K562 (cell line): ENCODE measurements at regions not wholly inside any gene's neighbourhood (a gene's known extent, or its start where the extent isn't known, plus 50 kb on each side); places are given as distances from the start of the nearest gene placed in this dataset.

Source experiments
- ATAC-seq: fragments of 200-7000 bp; cut with Tn5 transposase; 3 replicates; pipeline ENCODE4 v1.9.1; 2020; ENCODE audit warnings: moderate library complexity
- BruUV-seq: library from RNA; stranded (reverse); fragments of 400-500 nt; replicated peaks from 2 replicates; lab custom pipeline; 2021; lab: Mats Ljungman, UMichigan
- CTCF ChIA-PET: fragments of 300-600 bp; formaldehyde crosslinking; extraction: SDS; loops from one replicate; lab custom pipeline; 2021; ENCODE audit warnings: low intra/inter-chr PET ratio; lab: Yijun Ruan, JAX
- POLR2A ChIA-PET: fragments of 300-600, 350-650 bp; sonication (Branson Sonifier 250); formaldehyde crosslinking; extraction: SDS; loops from one replicate; lab custom pipeline; 2021; ENCODE audit warnings: antibody characterized with exemption, inconsistent platforms; lab: Yijun Ruan, JAX
- DNase-seq, 4 experiments: peaks; one replicate each; pipeline versions ENCODE4 v3.0.0 to v3.0.0-alpha.2; 2011 to 2018; ENCODE audit warnings: low spot score in 3 of 4, mixed read lengths in 3 of 4; ENCODE audit errors: extremely low read depth in 1 of 4
- FAIRE-seq: peaks from 2 replicates; lab custom pipeline; 2011; peaks lifted over from hg19 to GRCh38; lab: Jason Lieb, UNC
- H2AFZ ChIP-seq: 2 replicates; pipeline ENCODE4 v1.6.0; 2011; ENCODE audit warnings: low read depth, low read length, control low read depth, inconsistent platforms
- H3K27ac ChIP-seq: fragments of 200-600 bp; 3 replicates; pipeline ENCODE4 v1.8.0; 2011; ENCODE audit warnings: low read depth, mild to moderate bottlenecking, control low read depth, inconsistent platforms, low read length, moderate library complexity, mixed read lengths; ENCODE audit errors: extremely low read depth
- H3K27me3 ChIP-seq, 2 experiments: fragments of 300-600 bp in 1 of 2; 2 replicates in 1 of 2; 3 replicates in 1 of 2; pipeline versions ENCODE4 v1.6.0 to v1.8.0; 2011; ENCODE audit warnings: inconsistent platforms in 2 of 2, low read length in 2 of 2, mild to moderate bottlenecking in 1 of 2, mixed read lengths in 1 of 2, moderate library complexity in 1 of 2; ENCODE audit not compliant: control insufficient read depth in 2 of 2, insufficient read depth in 2 of 2
- H3K36me3 ChIP-seq: fragments of 300-600 bp; 3 replicates; pipeline ENCODE4 v1.8.0; 2011; ENCODE audit warnings: mild to moderate bottlenecking, low read length, inconsistent platforms; ENCODE audit not compliant: control insufficient read depth, insufficient read depth
- H3K4me1 ChIP-seq, 2 experiments: fragments of 200-600 bp in 1 of 2; replicated peaks in 1 of 2; 2 replicates in 1 of 2; 3 replicates in 1 of 2; pipeline versions ENCODE4 v1.5.1 to v1.8.0; 2011; ENCODE audit warnings: inconsistent platforms in 2 of 2, low read length in 2 of 2, mild to moderate bottlenecking in 1 of 2, mixed read lengths in 1 of 2, moderate library complexity in 1 of 2; ENCODE audit not compliant: control insufficient read depth in 2 of 2, insufficient read depth in 2 of 2
- H3K4me2 ChIP-seq: 2 replicates; pipeline ENCODE4 v1.6.1; 2011; ENCODE audit warnings: low read length, control low read depth, inconsistent platforms, mixed read lengths; ENCODE audit not compliant: insufficient read depth
- H3K4me3 ChIP-seq: fragments of 200-600 bp; sonication (generic), shearing (Covaris generic); 2 replicates; pipeline ENCODE4 v1.5.1; 2016; ENCODE audit warnings: control low read depth, inconsistent platforms
- H3K79me2 ChIP-seq: fragments of 200-600 bp; 3 replicates; pipeline ENCODE4 v1.8.0; 2011; ENCODE audit warnings: low read length, inconsistent platforms; ENCODE audit not compliant: control insufficient read depth, insufficient read depth
- H3K9ac ChIP-seq, 2 experiments: 2 replicates each; pipeline versions ENCODE4 v1.6.0 to v1.6.1; 2011; ENCODE audit warnings: low read depth in 2 of 2, low read length in 2 of 2, control low read depth in 1 of 2, inconsistent platforms in 1 of 2, mild to moderate bottlenecking in 1 of 2, mixed read lengths in 1 of 2; ENCODE audit not compliant: insufficient read depth in 1 of 2
- H3K9me1 ChIP-seq: one replicate; pipeline ENCODE4 v1.6.0; 2011; ENCODE audit warnings: inconsistent platforms, mild to moderate bottlenecking, low read length, moderate library complexity; ENCODE audit not compliant: control insufficient read depth, insufficient read depth
- H3K9me3 ChIP-seq: replicated peaks from 2 replicates; pipeline ENCODE4 v1.5.1; 2011; ENCODE audit warnings: low read depth, low read length, inconsistent platforms; ENCODE audit not compliant: control insufficient read depth, insufficient read depth
- H4K20me1 ChIP-seq: replicated peaks from 2 replicates; pipeline ENCODE4 v1.6.1; 2011; ENCODE audit warnings: low read length, inconsistent platforms, mixed read lengths; ENCODE audit not compliant: control insufficient read depth, insufficient read depth
- ELF1 ChIP-seq: fragments of 200-800 bp; sonication (Bioruptor generic); IDR thresholded peaks from 2 replicates; pipeline ENCODE4 v1.6.1; 2016; ENCODE audit warnings: missing genetic modification characterization, missing compliant biosample characterization
- HNRNPK ChIP-seq: fragments of 200-400 bp; formaldehyde crosslinking; IDR thresholded peaks from one replicate; pipeline ENCODE4 v1.6.1; 2018; ENCODE audit warnings: mild to moderate bottlenecking, low read depth, low read length; ENCODE audit not compliant: poor library complexity, severe bottlenecking
- MITF ChIP-seq: IDR thresholded peaks from 2 replicates; pipeline ENCODE4 v1.6.1; 2014; ENCODE audit warnings: antibody characterized with exemption
- MXI1 ChIP-seq: IDR thresholded peaks from 2 replicates; pipeline ENCODE4 v1.6.1; 2011; ENCODE audit warnings: low read depth, mild to moderate bottlenecking, improper control_type of control experiment, low read length
- RBFOX2 ChIP-seq: fragments of 200-400 bp; formaldehyde crosslinking; IDR thresholded peaks from 2 replicates; pipeline ENCODE4 v1.6.1; 2017; ENCODE audit warnings: low read depth, mild to moderate bottlenecking, low read length, moderate library complexity
- RERE ChIP-seq: sonication (generic); formaldehyde crosslinking; IDR thresholded peaks from 2 replicates; pipeline ENCODE4 v1.8.0; 2023; ENCODE audit warnings: missing genetic modification reagents, mild to moderate bottlenecking, borderline replicate concordance
- SAFB ChIP-seq: fragments of 200-400 bp; formaldehyde crosslinking; IDR thresholded peaks from 2 replicates; pipeline ENCODE4 v1.6.1; 2017; ENCODE audit warnings: low read depth, low read length, borderline replicate concordance
- SOX6 ChIP-seq: fragments of 450-650 bp; IDR thresholded peaks from 2 replicates; pipeline ENCODE4 v1.6.1; 2014; ENCODE audit warnings: mild to moderate bottlenecking
- SP1 ChIP-seq: sonication (generic); formaldehyde crosslinking; IDR thresholded peaks from 2 replicates; pipeline ENCODE4 v1.8.1; 2022; ENCODE audit warnings: mild to moderate bottlenecking, missing genetic modification reagents
- TRIM25 ChIP-seq: fragments of 450-650 bp; IDR thresholded peaks from 2 replicates; pipeline ENCODE4 v1.7.0; 2016; ENCODE audit warnings: borderline replicate concordance
- XRCC5 ChIP-seq: fragments of 200-400 bp; formaldehyde crosslinking; IDR thresholded peaks from 2 replicates; pipeline ENCODE4 v1.6.1; 2017; ENCODE audit warnings: low read depth, mild to moderate bottlenecking, low read length
- WGBS: fragments of 100-300 bp; shearing (Covaris generic); methylation state at CpG from one replicate; pipeline ENCODE4 v1.1.6; 2016; ENCODE audit warnings: low coverage, mixed read lengths; ENCODE audit not compliant: insufficient coverage; ENCODE audit errors: missing lambda C conversion rate; 5-methylcytosine and 5-hydroxymethylcytosine counted together
- in situ Hi-C: fragments of 300-500 bp; cut with MboI; formaldehyde crosslinking; loops from 4 replicates; pipeline ENCODE4 v1.15.0; 2018; ENCODE audit warnings: inconsistent platforms, mixed read lengths
- intact Hi-C: fragments of 100-400 bp; cut with micrococcal nuclease; formaldehyde crosslinking; loops from 2 replicates; pipeline ENCODE4 v1.14.2; 2022

- Histone ChIP-seq H3K27me3 (peaks cover 4 to 9% of the 10 kb centered on the region in 2 experiments; a peak in 3 of 5 replicates), H3K79me2 (no peaks in the 10 kb centered on the region), H3K4me1 (no peaks in the 10 kb centered on the region), H2AFZ (no peak overlapping the region), H4K20me1 (no peaks in the 10 kb centered on the region), H3K9me3 (no peaks in the 10 kb centered on the region), H3K9me1 (no peaks in the 10 kb centered on the region), H3K9ac (no peak overlapping the region), H3K36me3 (no peaks in the 10 kb centered on the region), H3K27ac (no peak overlapping the region), H3K4me2 (no peak overlapping the region), H3K4me3 (no peak overlapping the region)
- POLR2A ChIA-PET, result interaction anchor here (0.7 to 1.6 kb wide), 3 partner anchors 14 to 45 kb away, joined by 3 read pairs; no protein-coding TSS in a partner anchor
- no peak for DNase-seq
- ATAC-seq, result no peak
- FAIRE-seq, result no peak
- 0% methylated on average over 7 of the region's 7 CpGs for WGBS
- BruUV-seq, result no TSS peak
- in situ Hi-C loops, result no loop called here
- TF ChIP-seq SAFB, result no peak
- TF ChIP-seq ELF1 (tag), result no peak
- TF ChIP-seq HNRNPK, result no peak
- TF ChIP-seq TRIM25, result no peak
- no peak for TF ChIP-seq XRCC5
- no peak for TF ChIP-seq MITF
- no peak for TF ChIP-seq RERE (CRISPR knock-in tag)
- no peak for TF ChIP-seq MXI1
- TF ChIP-seq SP1, result no peak
- TF ChIP-seq RBFOX2, result no peak
- no peak for TF ChIP-seq SOX6
- CTCF ChIA-PET, result no interaction called here
- intact Hi-C loops, result no loop called here
Measured at GRCh38 chr18:10320791-10321190, 133.6 kb upstream of the APCDD1 start.
